GM12875 (cell line): ENCODE measurements at regions not wholly inside any gene's neighbourhood (a gene's known extent, or its start where the extent isn't known, plus 50 kb on each side); places are given as distances from the start of the nearest gene placed in this dataset.

Experiments used
- H3K4me3 ChIP-seq: one replicate; pipeline ENCODE4 v1.5.1; 2011; ENCODE audit warnings: low read depth, low read length, control low read depth
- TF ChIP-seq, protein P1 (sequence below): IDR thresholded peaks from 2 replicates; pipeline ENCODE4 v1.5.1; 2011; ENCODE audit warnings: low read depth, mild to moderate bottlenecking, control low read depth, inconsistent platforms, low read length, moderate library complexity, borderline replicate concordance; ENCODE audit not compliant: insufficient read depth

DNA sequence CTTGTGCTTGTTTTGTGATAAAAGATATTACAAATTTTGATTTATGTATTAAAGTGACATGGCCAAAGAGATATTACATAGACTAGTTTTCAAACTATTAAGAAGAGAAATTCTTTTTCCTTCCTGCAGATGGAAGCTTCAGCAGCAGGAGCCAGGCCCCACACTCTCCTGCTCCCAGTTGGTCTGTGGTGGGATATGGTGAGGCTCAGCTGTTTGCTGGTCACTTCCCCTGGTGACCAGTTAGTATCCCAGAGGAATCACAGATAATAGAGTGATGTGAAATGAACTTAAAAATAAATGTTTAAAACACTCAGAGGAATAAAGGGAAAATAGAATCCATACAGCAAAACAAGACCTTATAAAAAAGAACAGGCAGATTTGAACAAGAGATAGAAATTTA is 154.7 kb downstream of the KTN1 start:
- TF ChIP-seq, protein P1, sequence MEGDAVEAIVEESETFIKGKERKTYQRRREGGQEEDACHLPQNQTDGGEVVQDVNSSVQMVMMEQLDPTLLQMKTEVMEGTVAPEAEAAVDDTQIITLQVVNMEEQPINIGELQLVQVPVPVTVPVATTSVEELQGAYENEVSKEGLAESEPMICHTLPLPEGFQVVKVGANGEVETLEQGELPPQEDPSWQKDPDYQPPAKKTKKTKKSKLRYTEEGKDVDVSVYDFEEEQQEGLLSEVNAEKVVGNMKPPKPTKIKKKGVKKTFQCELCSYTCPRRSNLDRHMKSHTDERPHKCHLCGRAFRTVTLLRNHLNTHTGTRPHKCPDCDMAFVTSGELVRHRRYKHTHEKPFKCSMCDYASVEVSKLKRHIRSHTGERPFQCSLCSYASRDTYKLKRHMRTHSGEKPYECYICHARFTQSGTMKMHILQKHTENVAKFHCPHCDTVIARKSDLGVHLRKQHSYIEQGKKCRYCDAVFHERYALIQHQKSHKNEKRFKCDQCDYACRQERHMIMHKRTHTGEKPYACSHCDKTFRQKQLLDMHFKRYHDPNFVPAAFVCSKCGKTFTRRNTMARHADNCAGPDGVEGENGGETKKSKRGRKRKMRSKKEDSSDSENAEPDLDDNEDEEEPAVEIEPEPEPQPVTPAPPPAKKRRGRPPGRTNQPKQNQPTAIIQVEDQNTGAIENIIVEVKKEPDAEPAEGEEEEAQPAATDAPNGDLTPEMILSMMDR: no peak
- no peak overlapping the region for H3K4me3 ChIP-seq

DNA sequence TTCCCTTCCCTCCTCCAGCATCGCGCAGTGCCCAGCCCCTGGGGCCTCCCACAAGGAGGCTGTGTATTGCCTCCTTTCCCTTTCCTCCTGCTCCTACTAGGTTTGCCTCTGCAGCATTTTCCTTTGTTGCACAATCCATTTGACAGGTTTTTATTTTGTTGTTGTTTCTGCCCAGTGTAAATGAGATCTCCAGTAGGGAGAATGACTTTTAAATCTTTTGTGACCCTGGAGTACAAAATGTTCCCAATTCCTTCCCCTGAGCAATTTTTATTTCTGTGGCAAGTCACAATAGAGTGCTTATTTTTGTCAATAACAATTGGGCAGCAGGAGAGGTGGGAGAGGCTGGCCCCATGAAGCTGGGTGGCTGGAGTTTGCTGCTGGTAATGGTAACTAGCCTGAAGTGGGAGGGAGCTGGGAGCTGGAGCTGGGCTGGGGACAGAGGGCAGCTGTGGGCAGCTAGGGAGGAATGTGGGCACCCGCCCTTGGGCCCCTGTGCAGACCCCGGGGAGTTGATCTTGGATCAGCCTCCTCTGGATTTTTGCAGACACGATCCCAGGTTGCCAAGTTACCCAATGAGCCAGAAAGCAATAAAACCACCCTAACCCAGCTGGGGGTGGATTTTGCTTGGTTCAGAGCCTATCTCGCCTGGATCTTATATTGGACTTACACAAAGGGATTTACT is 160.1 kb downstream of the KTN1 start:
- TF ChIP-seq, protein P1: no peak
- H3K4me3 ChIP-seq: no peak overlapping the region

DNA sequence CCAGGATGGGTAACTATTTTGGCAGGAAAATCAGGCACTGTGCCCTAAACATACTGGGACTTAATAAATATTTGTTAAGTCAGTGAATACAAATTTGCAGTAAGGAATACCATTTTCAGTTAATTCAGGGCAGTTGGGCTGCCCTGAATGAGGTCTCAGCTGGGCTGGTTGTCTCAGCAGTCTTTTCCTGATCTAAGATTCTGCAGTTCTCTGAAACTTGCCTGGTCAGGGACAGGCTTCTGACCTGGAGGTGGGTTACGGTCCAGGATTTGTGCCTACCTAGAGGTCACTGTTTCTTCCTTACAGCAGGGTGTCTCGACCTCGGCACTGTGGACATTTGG is 160.6 kb downstream of the KTN1 start:
- no peak overlapping the region for H3K4me3 ChIP-seq
- TF ChIP-seq, protein P1: no peak

DNA sequence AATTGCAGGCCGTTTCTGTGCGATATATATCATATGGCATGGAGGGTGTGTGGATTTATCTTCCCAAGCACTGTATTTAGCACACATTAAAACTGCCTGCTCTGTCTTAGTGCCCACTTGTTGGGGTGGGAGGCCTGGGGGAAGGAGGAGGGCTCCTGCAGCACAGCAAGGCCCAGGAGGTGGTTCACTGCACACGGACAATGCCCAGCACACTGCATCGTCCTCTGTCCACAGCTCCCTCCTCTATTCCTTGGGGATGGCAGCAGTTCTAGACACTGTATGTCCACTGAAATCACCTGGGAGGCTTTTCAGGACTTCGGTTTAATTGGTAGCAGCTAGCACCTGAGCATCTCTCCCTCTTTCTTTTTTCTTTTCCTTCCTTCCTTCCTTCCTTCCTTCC is 161.2 kb downstream of the KTN1 start:
- TF ChIP-seq, protein P1: no peak
- H3K4me3 ChIP-seq: no peak overlapping the region

DNA sequence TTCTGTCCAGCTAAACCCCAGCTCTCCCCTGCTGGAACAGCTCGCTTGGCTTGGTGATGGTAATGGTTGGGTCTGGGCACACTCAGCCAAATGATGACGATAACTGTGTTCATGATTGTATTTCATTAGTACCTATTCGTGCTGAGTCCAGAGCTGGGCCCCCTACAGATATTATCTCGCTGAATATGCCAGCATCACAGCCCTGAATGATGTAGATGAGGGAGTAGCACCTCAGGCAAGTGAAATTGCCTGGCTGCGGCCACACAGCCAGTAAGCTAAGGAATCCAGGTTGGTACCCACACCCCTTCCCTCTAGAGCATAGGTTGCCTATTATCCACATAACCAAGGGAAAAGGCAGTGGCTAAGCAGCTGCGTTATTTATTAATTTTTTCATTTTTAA is 163.5 kb downstream of the KTN1 start:
- H3K4me3 ChIP-seq: no peak overlapping the region
- TF ChIP-seq, protein P1: no peak

DNA sequence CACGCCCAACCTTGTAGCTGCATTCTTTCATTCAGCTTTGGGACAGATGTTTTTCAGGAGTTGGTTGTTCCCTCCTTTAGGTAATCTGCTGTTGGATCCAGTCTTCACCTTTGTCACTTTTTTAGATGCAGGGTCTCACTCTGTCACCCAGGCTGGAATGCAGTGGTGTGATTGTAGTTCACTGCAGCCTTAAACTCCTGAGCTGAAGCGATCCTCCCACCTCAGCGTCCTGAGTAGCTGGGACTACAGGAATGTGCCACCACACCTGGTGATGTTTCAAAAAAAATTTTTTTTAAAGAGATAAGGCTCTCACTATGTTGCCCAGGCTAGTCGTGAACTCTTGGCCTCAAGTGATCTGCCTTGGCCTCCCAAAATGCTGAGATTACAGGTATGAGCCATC is 164.3 kb downstream of the KTN1 start:
- TF ChIP-seq, protein P1: no peak
- H3K4me3 ChIP-seq: no peak overlapping the region

DNA sequence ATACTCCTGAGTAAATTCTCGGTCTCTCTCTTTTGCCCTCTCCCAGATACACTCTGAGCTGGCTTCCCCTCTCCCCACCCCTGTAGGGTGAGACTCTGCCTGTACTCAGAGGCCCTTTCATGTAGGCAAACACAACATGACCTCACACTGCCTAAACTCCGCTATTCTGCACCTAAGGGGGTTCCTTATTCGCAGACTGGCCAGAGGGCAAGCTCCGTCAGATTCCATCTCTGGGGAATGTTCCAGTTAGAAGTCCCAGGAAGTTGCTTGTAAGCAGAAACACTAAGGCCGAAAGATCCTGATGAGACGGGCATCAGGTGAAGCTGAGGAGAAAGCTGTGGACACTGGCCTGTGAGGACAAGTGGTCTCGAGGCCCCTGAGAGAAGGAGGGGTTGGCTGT is 165.9 kb downstream of the KTN1 start:
- H3K4me3 ChIP-seq: no peak overlapping the region
- TF ChIP-seq, protein P1: no peak
